GM18507 (cell line): ENCODE measurements at regions not wholly inside any gene's neighbourhood (a gene's known extent, or its start where the extent isn't known, plus 50 kb on each side); places are given as distances from the start of the nearest gene placed in this dataset.
"Not testable (repeated sequence)": the region's sequence is repeated elsewhere in the genome, so short reads cannot be mapped to it uniquely, and the experiment has no call there.

Experiments
- DNase-seq: peaks from one replicate; pipeline ENCODE4 v3.0.0; 2011; ENCODE audit warnings: low read depth; ENCODE audit not compliant: insufficient read length; ENCODE audit errors: extremely low spot score
- FAIRE-seq: peaks from 2 replicates; lab custom pipeline; 2011; peaks lifted over from hg19 to GRCh38; lab: Jason Lieb, UNC

DNA sequence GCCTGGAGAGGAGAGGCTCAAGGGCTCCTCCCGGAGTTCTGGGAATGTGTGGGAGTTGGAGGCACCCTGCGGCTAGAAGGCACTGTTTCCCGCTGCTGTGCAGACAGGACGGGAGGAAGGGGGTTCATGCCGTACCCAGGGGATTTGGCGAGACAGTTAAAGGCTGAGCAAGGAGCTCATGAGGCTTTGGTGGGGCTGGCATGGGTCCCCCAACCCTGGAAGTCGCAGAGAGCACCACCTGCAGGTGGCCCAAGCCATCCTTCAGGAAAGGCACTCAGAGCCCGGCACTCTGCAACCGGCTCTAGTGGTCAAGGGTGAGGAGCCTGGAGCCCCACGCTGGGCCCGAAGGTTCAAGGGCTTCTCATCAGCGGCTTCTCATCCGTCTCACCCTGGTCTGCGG, 138.2 kb downstream of the NPIPB11 start:
- FAIRE-seq, DNase-seq: not testable (repeated sequence)

GRCh38 chr16:29267891-29268290, 138.6 kb downstream of the NPIPB11 start:
- DNase-seq, FAIRE-seq: not testable (repeated sequence)

DNA sequence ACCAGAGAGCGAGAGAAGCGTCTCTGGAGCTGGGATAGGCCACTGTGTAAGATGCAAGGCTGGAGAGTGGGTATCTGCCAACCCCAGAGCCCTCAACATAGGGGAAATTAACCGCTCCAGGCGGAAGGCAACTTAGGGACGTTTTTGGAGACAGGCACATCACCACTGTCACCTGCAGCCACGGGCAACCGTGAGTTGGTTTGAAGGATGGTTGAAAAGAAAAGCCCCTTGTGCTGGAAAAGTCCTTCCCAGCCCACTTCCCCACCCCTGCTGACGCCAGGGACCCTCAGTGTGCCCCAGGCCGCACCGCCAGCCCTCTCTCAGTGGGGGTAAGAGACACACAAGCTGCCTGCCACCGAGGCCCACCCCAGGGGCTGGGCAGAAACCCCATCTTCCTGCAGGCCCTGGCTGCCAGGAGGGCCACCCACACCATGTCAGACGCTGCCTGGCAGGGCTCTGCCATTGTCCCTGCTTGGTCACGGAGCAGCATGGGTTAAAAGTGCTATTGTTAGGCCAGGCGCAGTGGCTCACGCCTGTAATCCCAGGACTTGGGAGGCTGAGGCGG, 139.4 kb downstream of the NPIPB11 start:
- FAIRE-seq, DNase-seq: not testable (repeated sequence)

GRCh38 chr16:29266612-29267011, 139.9 kb downstream of the NPIPB11 start:
- not testable (repeated sequence) for DNase-seq, FAIRE-seq

GRCh38 chr16:29265255-29265853, 141.2 kb downstream of the NPIPB11 start:
- DNase-seq, result peak; percentile 5
- FAIRE-seq, result not testable (repeated sequence)

DNA sequence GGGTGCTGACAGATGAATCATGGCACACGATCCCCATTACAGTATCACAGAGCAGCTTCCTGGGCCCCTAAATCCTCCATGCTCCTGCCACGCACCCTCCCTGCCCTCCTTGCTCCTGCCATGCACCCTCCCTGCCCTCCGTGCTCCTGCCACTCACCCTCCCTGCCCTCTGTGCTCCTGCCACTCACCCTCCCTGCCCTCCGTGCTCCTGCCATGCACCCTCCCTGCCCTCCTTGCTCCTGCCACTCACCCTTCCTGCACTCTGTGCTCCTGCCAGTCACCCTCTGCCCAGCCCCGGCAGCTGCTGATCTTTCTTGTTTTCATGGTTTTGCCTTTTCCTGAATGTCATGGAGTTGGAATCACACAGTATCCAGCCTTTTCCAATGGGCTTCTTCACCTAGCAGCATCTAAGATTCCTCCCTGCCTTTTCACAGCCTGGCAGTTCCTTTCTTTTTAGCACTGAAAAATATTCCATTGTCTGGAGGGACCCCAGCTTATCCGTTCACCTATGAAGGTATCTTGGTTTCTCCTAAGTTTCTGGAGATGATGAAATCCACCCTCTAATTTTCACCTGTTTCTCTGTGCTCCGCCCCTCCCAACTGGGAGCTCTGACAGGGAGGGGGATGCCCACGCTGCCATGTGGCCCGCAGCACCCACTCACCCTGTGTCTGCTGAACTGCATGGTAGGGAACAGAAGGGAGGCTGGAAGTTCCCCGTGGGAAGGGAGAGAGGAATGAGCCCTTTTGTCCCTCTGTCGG, 142.3 kb downstream of the NPIPB11 start:
- FAIRE-seq, DNase-seq: not testable (repeated sequence)

DNA sequence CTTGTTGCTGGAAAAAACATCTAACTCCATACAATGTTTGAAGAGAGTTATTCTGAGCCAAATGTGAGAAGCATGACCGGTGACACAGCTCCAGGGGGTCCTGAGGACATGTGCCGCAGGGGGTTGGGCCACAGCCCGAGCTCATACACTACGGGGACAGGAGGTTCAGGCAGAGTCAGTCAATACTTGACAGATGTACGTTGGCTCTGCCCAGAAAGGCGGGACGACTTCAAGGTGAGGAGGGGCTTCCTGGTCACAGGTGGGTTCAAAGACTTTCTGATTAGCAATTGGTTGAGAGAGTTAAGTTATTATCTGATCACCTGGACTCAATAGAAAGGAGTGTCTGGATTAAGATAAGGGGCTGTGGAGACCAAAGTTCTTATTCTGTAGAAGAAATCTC, 143.8 kb downstream of the NPIPB11 start:
- not testable (repeated sequence) for DNase-seq, FAIRE-seq

GRCh38 chr16:29261427-29262248, 144.9 kb downstream of the NPIPB11 start:
- not testable (repeated sequence) for DNase-seq, FAIRE-seq

DNA sequence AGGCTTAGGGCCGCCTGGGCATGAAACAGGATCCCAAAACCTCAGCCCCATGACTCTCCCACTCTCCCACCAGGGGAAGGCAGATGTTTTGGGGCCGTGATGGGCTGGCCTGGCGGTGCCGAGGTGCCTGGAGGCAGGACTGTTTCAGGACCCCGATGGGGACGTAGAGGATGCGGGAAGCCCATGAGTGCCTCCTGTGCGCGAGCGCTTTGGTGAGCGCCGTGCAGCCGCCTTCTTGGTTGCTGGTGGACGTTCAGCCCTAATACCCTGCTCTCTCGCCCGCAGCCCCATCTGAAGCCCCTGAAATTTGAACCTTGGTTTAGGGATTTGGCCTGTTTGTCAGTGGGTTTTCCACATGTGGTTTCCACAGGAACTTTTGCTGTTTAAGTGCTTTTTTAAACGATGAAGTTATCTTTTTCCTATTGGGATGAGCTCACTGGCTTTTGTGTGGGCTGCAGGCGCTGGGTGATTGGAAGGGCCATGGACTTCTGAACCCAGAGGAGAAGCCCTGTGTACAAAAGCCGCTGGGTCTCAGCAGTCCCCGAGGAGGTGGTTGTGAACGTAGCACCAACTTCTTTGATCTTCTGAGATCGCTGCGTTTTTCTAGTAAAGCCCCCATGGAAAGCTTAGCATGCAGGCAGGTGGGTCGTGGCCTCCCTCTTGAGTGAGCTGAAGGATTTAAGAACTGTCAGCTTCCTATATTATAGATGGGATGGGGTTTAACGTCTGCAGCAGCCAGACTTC, 145.7 kb downstream of the NPIPB11 start:
- DNase-seq, FAIRE-seq: not testable (repeated sequence)

DNA sequence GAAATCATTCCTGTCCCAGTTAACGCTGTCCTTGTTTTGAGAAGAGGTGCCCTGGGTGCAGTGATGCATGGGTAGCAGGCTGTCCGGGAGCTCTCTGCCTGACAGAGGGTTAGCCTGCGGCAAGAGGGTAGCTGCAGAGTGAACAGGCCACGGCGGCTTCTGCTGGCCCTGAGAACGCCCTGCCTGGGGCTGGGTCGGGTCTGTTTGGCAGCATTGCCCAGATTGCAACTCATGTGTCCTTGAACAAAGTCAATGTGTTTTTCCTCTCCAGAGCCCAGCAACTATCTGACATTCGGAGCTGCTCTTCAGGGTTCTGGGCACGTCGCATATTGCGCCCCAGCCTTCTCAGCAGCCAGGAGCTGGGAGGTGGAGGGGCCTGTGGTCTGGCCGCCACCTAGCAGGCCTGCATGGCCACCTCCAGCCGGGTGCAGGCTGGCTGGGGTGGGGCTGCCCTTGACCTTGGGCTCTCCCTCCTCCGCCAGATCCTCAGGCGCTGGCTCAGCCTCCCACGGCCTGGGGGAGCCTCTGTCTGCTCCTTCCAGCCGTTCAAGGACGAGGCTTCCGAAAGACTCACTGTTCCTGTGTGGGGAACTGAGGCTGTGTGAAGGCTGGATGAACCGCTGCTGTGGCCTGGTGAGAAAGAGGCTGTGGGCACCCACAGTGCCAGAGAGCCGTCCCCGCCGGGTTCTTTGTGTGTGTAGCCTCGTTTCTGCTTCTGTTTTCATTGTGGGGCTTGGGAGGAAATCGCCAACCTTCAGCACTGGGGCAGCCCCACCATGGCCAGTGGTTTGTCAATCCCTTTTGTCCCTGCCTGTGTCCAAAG, 146.7 kb downstream of the NPIPB11 start:
- not testable (repeated sequence) for FAIRE-seq, DNase-seq

GRCh38 chr16:29258946-29259634, 147.4 kb downstream of the NPIPB11 start:
- DNase-seq, FAIRE-seq: not testable (repeated sequence)

DNA sequence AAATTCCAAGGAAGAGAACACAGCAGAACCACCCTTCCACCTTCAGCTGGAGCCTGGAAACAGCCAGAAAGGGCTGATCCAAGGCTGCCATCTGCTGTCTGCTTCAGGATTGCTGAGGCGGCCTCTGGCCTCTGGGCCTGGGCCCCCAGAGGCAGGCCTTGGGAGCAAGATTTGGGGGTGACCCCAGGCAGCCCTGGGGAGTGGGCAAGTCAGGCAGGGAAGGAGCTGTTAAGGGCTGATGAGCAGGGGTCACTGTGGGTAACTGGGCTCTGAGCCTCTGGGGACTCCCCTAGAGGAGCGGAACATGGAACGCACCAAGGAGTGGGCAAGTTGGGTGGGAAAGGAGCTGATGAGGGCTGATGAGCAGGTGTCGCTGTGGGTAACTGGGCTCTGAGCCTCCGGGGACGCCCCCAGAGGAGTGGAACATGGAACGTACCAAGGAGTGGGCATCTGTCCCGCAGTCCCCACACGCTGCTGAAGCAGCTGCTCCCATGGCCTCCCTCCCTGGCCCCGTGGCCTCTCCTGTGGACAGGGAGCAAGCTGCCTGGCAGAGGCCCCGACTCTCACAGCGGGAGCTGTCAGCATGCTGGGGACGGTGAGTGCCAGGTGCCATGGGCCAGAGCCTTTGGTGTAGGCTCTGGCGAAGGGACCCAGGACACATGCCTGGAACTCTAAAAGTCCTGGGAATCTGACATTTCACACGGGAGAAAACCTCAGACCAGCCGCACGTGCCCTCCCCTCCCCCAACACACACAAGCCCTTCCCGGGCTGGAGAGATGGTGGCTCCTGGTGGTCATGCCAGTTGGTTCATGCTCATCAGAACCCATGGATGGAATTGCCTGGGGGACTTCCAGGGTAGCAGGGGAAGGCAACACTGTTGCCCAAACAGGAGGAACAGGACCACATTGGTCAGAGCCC, 148.8 kb downstream of the NPIPB11 start:
- not testable (repeated sequence) for DNase-seq, FAIRE-seq

- DNase-seq, result no peak
These were observed 150.0 kb downstream of the NPIPB11 start for GRCh38 chr16:29256501-29256981.

GRCh38 chr16:29255957-29256356, 150.6 kb downstream of the NPIPB11 start:
- not testable (repeated sequence) for DNase-seq, FAIRE-seq

More at GRCh38 chr16:29256501-29256981, 150.0 kb downstream of the NPIPB11 start:
- no peak for FAIRE-seq

- FAIRE-seq, DNase-seq: not testable (repeated sequence)
These were observed 151.1 kb downstream of the NPIPB11 start for GRCh38 chr16:29255496-29255796.

DNA sequence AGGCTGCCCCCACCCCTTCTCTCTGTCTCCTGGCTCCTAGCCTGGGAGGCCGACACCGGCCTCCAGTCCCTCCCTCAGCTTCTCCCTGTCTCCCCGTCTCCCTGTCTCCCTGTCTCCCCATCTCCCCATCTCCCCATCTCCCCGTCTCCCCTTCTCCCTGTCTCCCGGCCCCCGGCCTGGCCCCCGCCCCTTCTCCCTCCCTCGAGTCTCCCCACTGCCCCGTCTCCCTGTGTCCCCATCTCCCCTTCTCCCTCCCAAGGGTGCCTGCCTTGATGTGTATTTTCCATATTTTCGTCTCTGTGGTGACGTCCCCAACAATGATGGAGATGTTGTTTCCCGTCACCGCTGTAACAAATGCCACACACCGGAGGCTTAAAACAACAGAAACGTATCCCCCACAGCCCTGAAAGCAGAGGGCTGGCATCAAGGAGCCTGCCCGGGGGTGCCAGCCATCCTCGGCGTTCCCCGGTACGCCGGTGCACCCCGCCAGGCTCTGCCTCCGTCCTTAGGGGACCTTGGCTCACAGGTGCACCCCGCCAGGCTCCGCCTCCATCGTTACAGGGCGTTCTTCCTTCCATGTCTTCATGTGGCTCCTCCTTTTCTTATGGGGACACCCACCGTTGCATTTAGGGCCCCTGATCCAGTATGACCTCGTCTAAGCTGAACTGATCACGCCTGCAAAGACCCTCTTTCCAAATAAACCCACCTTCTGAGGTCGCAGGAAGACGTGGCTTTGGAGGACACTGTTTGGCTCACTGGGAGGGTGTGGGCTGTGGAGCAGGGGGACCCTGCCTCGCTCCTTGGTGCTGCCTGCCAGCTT, 151.6 kb downstream of the NPIPB11 start:
- no peak for DNase-seq
- FAIRE-seq, result no peak
